ENCODE measurements at regions not wholly inside any gene's neighbourhood (a gene's known extent, or its start where the extent isn't known, plus 50 kb on each side); places are given as distances from the start of the nearest gene placed in this dataset.

- Histone ChIP-seq H3K4me3 (ENCODE audit: low read length) (no peak overlapping the region), H3K27ac (ENCODE audit: low read length) (no peak overlapping the region), H3K4me1 (ENCODE audit: control insufficient read depth, insufficient read depth, low read length) (no peaks in the 10 kb centered on the region), H3K36me3 (ENCODE audit: control insufficient read depth, insufficient read depth, low read length) (no peaks in the 10 kb centered on the region), H3K27me3 (ENCODE audit: control insufficient read depth, insufficient read depth, low read length) (no peaks in the 10 kb centered on the region), H3K9me3 (ENCODE audit: control insufficient read depth, low read depth, low read length) (no peaks in the 10 kb centered on the region)
- no peak for DNase-seq
- 52% methylated on average over 3 of the region's 6 CpGs for WGBS (ENCODE audit: insufficient coverage, low lambda C conversion rate)
Measured at GRCh38 chr13:63541336-63541735, 2125.7 kb upstream of the PCDH20 start.

- no peak overlapping the region for H3K4me3 ChIP-seq (ENCODE audit: low read length)
- no peaks in the 10 kb centered on the region for H3K9me3 ChIP-seq (ENCODE audit: control insufficient read depth, low read depth, low read length)
- DNase-seq = no peak
- H3K27ac ChIP-seq (ENCODE audit: low read length) = no peak overlapping the region
- no peaks in the 10 kb centered on the region for H3K27me3 ChIP-seq (ENCODE audit: control insufficient read depth, insufficient read depth, low read length)
- H3K4me1 ChIP-seq (ENCODE audit: control insufficient read depth, insufficient read depth, low read length) = no peaks in the 10 kb centered on the region
- H3K36me3 ChIP-seq (ENCODE audit: control insufficient read depth, insufficient read depth, low read length) = no peaks in the 10 kb centered on the region
- no CpG with 5 or more reads among the region's 1 CpG for WGBS (ENCODE audit: insufficient coverage, low lambda C conversion rate)
Measured at GRCh38 chr13:63540061-63540460, 2124.4 kb upstream of the PCDH20 start.

GRCh38 chr13:63517371-63517770, 2101.7 kb upstream of the PCDH20 start:
- H3K4me3 ChIP-seq (ENCODE audit: low read length) = no peak overlapping the region
- H3K4me1 ChIP-seq (ENCODE audit: control insufficient read depth, insufficient read depth, low read length) = no peaks in the 10 kb centered on the region
- H3K36me3 ChIP-seq (ENCODE audit: control insufficient read depth, insufficient read depth, low read length) = no peaks in the 10 kb centered on the region
- 93% methylated on average over 3 of the region's 9 CpGs for WGBS (ENCODE audit: insufficient coverage, low lambda C conversion rate)
- H3K27me3 ChIP-seq (ENCODE audit: control insufficient read depth, insufficient read depth, low read length) = no peaks in the 10 kb centered on the region
- H3K9me3 ChIP-seq (ENCODE audit: control insufficient read depth, low read depth, low read length) = no peaks in the 10 kb centered on the region
- no peak for DNase-seq
- no peak overlapping the region for H3K27ac ChIP-seq (ENCODE audit: low read length)

- Histone ChIP-seq H3K36me3 (ENCODE audit: control insufficient read depth, insufficient read depth, low read length) (no peaks in the 10 kb centered on the region), H3K4me1 (ENCODE audit: control insufficient read depth, insufficient read depth, low read length) (no peaks in the 10 kb centered on the region)
- no CpG with 5 or more reads among the region's 1 CpG for WGBS (ENCODE audit: insufficient coverage, low lambda C conversion rate)
Measured at GRCh38 chr13:63516124-63516523, 2100.5 kb upstream of the PCDH20 start.

GRCh38 chr13:63514886-63515285, 2099.2 kb upstream of the PCDH20 start:
- no CpG with 5 or more reads among the region's 2 CpGs for WGBS (ENCODE audit: insufficient coverage, low lambda C conversion rate)
- no peak overlapping the region for H3K27ac ChIP-seq (ENCODE audit: low read length)
- no peaks in the 10 kb centered on the region for H3K27me3 ChIP-seq (ENCODE audit: control insufficient read depth, insufficient read depth, low read length)

More at GRCh38 chr13:63516124-63516523, 2100.5 kb upstream of the PCDH20 start:
- Histone ChIP-seq H3K9me3 (ENCODE audit: control insufficient read depth, low read depth, low read length) (peaks cover 4% of the 10 kb centered on the region), H3K27me3 (ENCODE audit: control insufficient read depth, insufficient read depth, low read length) (no peaks in the 10 kb centered on the region), H3K27ac (ENCODE audit: low read length) (no peak overlapping the region), H3K4me3 (ENCODE audit: low read length) (no peak overlapping the region)
- no peak for DNase-seq

GRCh38 chr13:63512095-63512494, 2096.4 kb upstream of the PCDH20 start:
- Histone ChIP-seq H3K27ac (ENCODE audit: low read length) (no peak overlapping the region), H3K36me3 (ENCODE audit: control insufficient read depth, insufficient read depth, low read length) (no peaks in the 10 kb centered on the region), H3K4me1 (ENCODE audit: control insufficient read depth, insufficient read depth, low read length) (no peaks in the 10 kb centered on the region), H3K9me3 (ENCODE audit: control insufficient read depth, low read depth, low read length) (peaks cover 4% of the 10 kb centered on the region), H3K4me3 (ENCODE audit: low read length) (no peak overlapping the region), H3K27me3 (ENCODE audit: control insufficient read depth, insufficient read depth, low read length) (no peaks in the 10 kb centered on the region)
- no CpG with 5 or more reads among the region's 8 CpGs for WGBS (ENCODE audit: insufficient coverage, low lambda C conversion rate)
- DNase-seq = no peak

More at GRCh38 chr13:63514886-63515285, 2099.2 kb upstream of the PCDH20 start:
- Histone ChIP-seq H3K4me3 (ENCODE audit: low read length) (no peak overlapping the region), H3K36me3 (ENCODE audit: control insufficient read depth, insufficient read depth, low read length) (no peaks in the 10 kb centered on the region), H3K4me1 (ENCODE audit: control insufficient read depth, insufficient read depth, low read length) (no peaks in the 10 kb centered on the region), H3K9me3 (ENCODE audit: control insufficient read depth, low read depth, low read length) (peaks cover 4% of the 10 kb centered on the region)
- no peak for DNase-seq

- no peaks in the 10 kb centered on the region for H3K27me3 ChIP-seq (ENCODE audit: control insufficient read depth, insufficient read depth, low read length)
- no peak overlapping the region for H3K4me3 ChIP-seq (ENCODE audit: low read length)
- H3K27ac ChIP-seq (ENCODE audit: low read length) = no peak overlapping the region
- H3K9me3 ChIP-seq (ENCODE audit: control insufficient read depth, low read depth, low read length) = peaks cover 3% of the 10 kb centered on the region
- DNase-seq = no peak
- H3K36me3 ChIP-seq (ENCODE audit: control insufficient read depth, insufficient read depth, low read length) = no peaks in the 10 kb centered on the region
- WGBS (ENCODE audit: insufficient coverage, low lambda C conversion rate) = no CpG with 5 or more reads among the region's 1 CpG
- no peaks in the 10 kb centered on the region for H3K4me1 ChIP-seq (ENCODE audit: control insufficient read depth, insufficient read depth, low read length)
Measured at GRCh38 chr13:63501702-63502101, 2086.1 kb upstream of the PCDH20 start.

GRCh38 chr13:63497601-63498000, 2082.0 kb upstream of the PCDH20 start:
- Histone ChIP-seq H3K9me3 (ENCODE audit: control insufficient read depth, low read depth, low read length) (peaks cover 3% of the 10 kb centered on the region), H3K27me3 (ENCODE audit: control insufficient read depth, insufficient read depth, low read length) (no peaks in the 10 kb centered on the region), H3K4me3 (ENCODE audit: low read length) (no peak overlapping the region), H3K27ac (ENCODE audit: low read length) (no peak overlapping the region), H3K36me3 (ENCODE audit: control insufficient read depth, insufficient read depth, low read length) (no peaks in the 10 kb centered on the region), H3K4me1 (ENCODE audit: control insufficient read depth, insufficient read depth, low read length) (no peaks in the 10 kb centered on the region)
- DNase-seq = no peak

GRCh38 chr13:63492604-63493003, 2077.0 kb upstream of the PCDH20 start:
- no peaks in the 10 kb centered on the region for H3K9me3 ChIP-seq (ENCODE audit: control insufficient read depth, low read depth, low read length)
- H3K27ac ChIP-seq (ENCODE audit: low read length) = no peak overlapping the region
- WGBS (ENCODE audit: insufficient coverage, low lambda C conversion rate) = 100% methylated on average over 1 of the region's 2 CpGs

GRCh38 chr13:63490149-63490548, 2074.5 kb upstream of the PCDH20 start:
- Histone ChIP-seq H3K4me3 (ENCODE audit: low read length) (no peak overlapping the region), H3K27ac (ENCODE audit: low read length) (no peak overlapping the region), H3K36me3 (ENCODE audit: control insufficient read depth, insufficient read depth, low read length) (no peaks in the 10 kb centered on the region), H3K4me1 (ENCODE audit: control insufficient read depth, insufficient read depth, low read length) (no peaks in the 10 kb centered on the region), H3K27me3 (ENCODE audit: control insufficient read depth, insufficient read depth, low read length) (no peaks in the 10 kb centered on the region), H3K9me3 (ENCODE audit: control insufficient read depth, low read depth, low read length) (no peaks in the 10 kb centered on the region)
- no peak for DNase-seq
- no CpG with 5 or more reads among the region's 1 CpG for WGBS (ENCODE audit: insufficient coverage, low lambda C conversion rate)

More at GRCh38 chr13:63492604-63493003, 2077.0 kb upstream of the PCDH20 start:
- no peaks in the 10 kb centered on the region for H3K27me3 ChIP-seq (ENCODE audit: control insufficient read depth, insufficient read depth, low read length)
- no peaks in the 10 kb centered on the region for H3K36me3 ChIP-seq (ENCODE audit: control insufficient read depth, insufficient read depth, low read length)
- H3K4me1 ChIP-seq (ENCODE audit: control insufficient read depth, insufficient read depth, low read length) = no peaks in the 10 kb centered on the region
- no peak overlapping the region for H3K4me3 ChIP-seq (ENCODE audit: low read length)
- no peak for DNase-seq

GRCh38 chr13:63481334-63481733, 2065.7 kb upstream of the PCDH20 start:
- Histone ChIP-seq H3K4me1 (ENCODE audit: control insufficient read depth, insufficient read depth, low read length) (no peaks in the 10 kb centered on the region), H3K4me3 (ENCODE audit: low read length) (no peak overlapping the region), H3K27me3 (ENCODE audit: control insufficient read depth, insufficient read depth, low read length) (no peaks in the 10 kb centered on the region), H3K9me3 (ENCODE audit: control insufficient read depth, low read depth, low read length) (no peaks in the 10 kb centered on the region), H3K27ac (ENCODE audit: low read length) (no peak overlapping the region), H3K36me3 (ENCODE audit: control insufficient read depth, insufficient read depth, low read length) (no peaks in the 10 kb centered on the region)
- no peak for DNase-seq
